Activated CD8-positive, alpha-beta memory T cell treated with anti-CD3 and anti-CD28 coated beads, Interleukin-2, amount 50 U/mL, for 1 hour (primary cell): ENCODE measurements at regions not wholly inside any gene's neighbourhood (a gene's known extent, or its start where the extent isn't known, plus 50 kb on each side); places are given as distances from the start of the nearest gene placed in this dataset.

ENCODE experiments used
- DNase-seq: peaks from one replicate; pipeline ENCODE4 v3.0.0-alpha.2; 2020; ENCODE audit errors: extremely low read depth

- DNase-seq, result no peak
These were observed 620.2 kb downstream of the QKI start for GRCh38 chr6:164034602-164035140.

GRCh38 chr6:164025180-164025579, 610.7 kb downstream of the QKI start:
- DNase-seq, result no peak

GRCh38 chr6:164023535-164023934, 609.0 kb downstream of the QKI start:
- DNase-seq, result no peak

- DNase-seq, result no peak
These were observed 608.1 kb downstream of the QKI start for GRCh38 chr6:164022632-164023031.

- DNase-seq, result no peak
These were observed 607.2 kb downstream of the QKI start for GRCh38 chr6:164021589-164022250.

GRCh38 chr6:164020142-164020541, 605.6 kb downstream of the QKI start:
- no peak for DNase-seq

GRCh38 chr6:164018133-164018532, 603.6 kb downstream of the QKI start:
- no peak for DNase-seq

GRCh38 chr6:164016056-164016455, 601.5 kb downstream of the QKI start:
- no peak for DNase-seq

- no peak for DNase-seq
These were observed 600.6 kb downstream of the QKI start for GRCh38 chr6:164015088-164015484.

GRCh38 chr6:164014346-164015087, 600.0 kb downstream of the QKI start:
- no peak for DNase-seq

- no peak for DNase-seq
These were observed 599.1 kb downstream of the QKI start for GRCh38 chr6:164013480-164014208.

GRCh38 chr6:164011321-164011720, 596.8 kb downstream of the QKI start:
- no peak for DNase-seq

- no peak for DNase-seq
These were observed 596.1 kb downstream of the QKI start for GRCh38 chr6:164010441-164011103.

GRCh38 chr6:164008902-164009301, 594.4 kb downstream of the QKI start:
- no peak for DNase-seq

GRCh38 chr6:164007881-164008280, 593.4 kb downstream of the QKI start:
- no peak for DNase-seq

GRCh38 chr6:164006459-164006858, 591.9 kb downstream of the QKI start:
- no peak for DNase-seq

GRCh38 chr6:164005004-164005711, 590.6 kb downstream of the QKI start:
- no peak for DNase-seq

GRCh38 chr6:164000276-164000675, 585.8 kb downstream of the QKI start:
- no peak for DNase-seq

GRCh38 chr6:163999475-164000125, 585.1 kb downstream of the QKI start:
- no peak for DNase-seq

- DNase-seq, result no peak
These were observed 584.0 kb downstream of the QKI start for GRCh38 chr6:163998496-163998895.

- no peak for DNase-seq
These were observed 582.0 kb downstream of the QKI start for GRCh38 chr6:163996491-163996890.
